PC-3 (cell line): ENCODE measurements at regions not wholly inside any gene's neighbourhood (a gene's known extent, or its start where the extent isn't known, plus 50 kb on each side); places are given as distances from the start of the nearest gene placed in this dataset.

ENCODE experiments used
- ATAC-seq: fragments of 200-7000 bp; cut with Tn5 transposase; 2 replicates; pipeline ENCODE4 v1.9.1; 2020; ENCODE audit warnings: mild to moderate bottlenecking, moderate library complexity
- BruUV-seq: library from RNA; stranded (reverse); fragments of 400-500 nt; replicated peaks from 2 replicates; lab custom pipeline; 2021; lab: Mats Ljungman, UMichigan
- CTCF ChIA-PET: fragments of 300-600 bp; sonication (Branson Sonifier 250); formaldehyde crosslinking; loops from one replicate; lab custom pipeline; 2022; ENCODE audit warnings: antibody characterized with exemption; lab: Charles Lee
- POLR2A ChIA-PET: fragments of 300-600 bp; sonication (Branson Sonifier 250); formaldehyde crosslinking; loops from one replicate; lab custom pipeline; 2022; ENCODE audit warnings: antibody characterized with exemption; ENCODE audit not compliant: unreplicated experiment; lab: Charles Lee
- DNase-seq: peaks from one replicate; pipeline ENCODE4 v3.0.0-alpha.2; 2015
- H2AFZ ChIP-seq: fragments of 300-600 bp; sonication (generic); 2 replicates; pipeline ENCODE4 v1.6.0; 2016; ENCODE audit warnings: antibody characterized with exemption, low read length
- H3F3A ChIP-seq: fragments of 300-600 bp; sonication (generic); one replicate; pipeline ENCODE4 v1.6.0; 2017; ENCODE audit warnings: antibody characterized with exemption, low read length, control low read depth, mild to moderate bottlenecking; ENCODE audit not compliant: unreplicated experiment
- H3K27ac ChIP-seq: fragments of 300-600 bp; sonication (generic); 2 replicates; pipeline ENCODE4 v1.5.1; 2016; ENCODE audit warnings: mild to moderate bottlenecking, low read length
- H3K27me3 ChIP-seq: fragments of 300-600 bp; sonication (generic); 2 replicates; pipeline ENCODE4 v1.6.1; 2016; ENCODE audit warnings: low read length, mixed read lengths
- H3K36me3 ChIP-seq: fragments of 300-600 bp; sonication (generic); 2 replicates; pipeline ENCODE4 v1.6.1; 2016; ENCODE audit warnings: low read depth, mixed run types, low read length, mixed read lengths
- H3K4me1 ChIP-seq: fragments of 300-600 bp; sonication (generic); 2 replicates; pipeline ENCODE4 v1.5.1; 2016; ENCODE audit warnings: low read length; ENCODE audit not compliant: insufficient read depth
- H3K4me2 ChIP-seq: fragments of 300-600 bp; sonication (generic); 2 replicates; pipeline ENCODE4 v1.6.0; 2016; ENCODE audit warnings: low read length
- H3K4me3 ChIP-seq: fragments of 300-600 bp; sonication (generic); 2 replicates; pipeline ENCODE4 v1.5.1; 2016; ENCODE audit warnings: mild to moderate bottlenecking, low read length, mixed read lengths
- H3K79me2 ChIP-seq: fragments of 300-600 bp; sonication (generic); 2 replicates; pipeline ENCODE4 v1.6.1; 2017; ENCODE audit warnings: low read length, mixed read lengths
- H3K9ac ChIP-seq: fragments of 300-600 bp; sonication (generic); 2 replicates; pipeline ENCODE4 v1.6.0; 2016; ENCODE audit warnings: mild to moderate bottlenecking, low read length
- H3K9me2 ChIP-seq: fragments of 300-600 bp; sonication (generic); replicated peaks from 2 replicates; pipeline ENCODE4 v1.6.1; 2016; ENCODE audit warnings: mixed run types, low read length, mixed read lengths
- H3K9me3 ChIP-seq: fragments of 300-600 bp; sonication (generic); 2 replicates; pipeline ENCODE4 v1.6.1; 2016; ENCODE audit warnings: low read length, mixed read lengths
- H4K20me1 ChIP-seq: fragments of 300-600 bp; sonication (generic); 2 replicates; pipeline ENCODE4 v1.6.1; 2016; ENCODE audit warnings: low read length, mixed read lengths
- CTCF ChIP-seq: fragments of 300-600 bp; sonication (generic); conservative IDR thresholded peaks from 2 replicates; pipeline ENCODE4 v1.5.1; 2017; ENCODE audit warnings: antibody characterized with exemption, low read depth, mild to moderate bottlenecking, low read length
- EZH2 ChIP-seq: fragments of 300-600 bp; sonication (generic); IDR thresholded peaks from one replicate; pipeline ENCODE4 v1.6.1; 2017; ENCODE audit warnings: antibody characterized with exemption, mild to moderate bottlenecking, low read length; ENCODE audit not compliant: unreplicated experiment
- EZH2phosphoT487 ChIP-seq: fragments of 300-600 bp; sonication (generic); IDR thresholded peaks from 2 replicates; pipeline ENCODE4 v1.6.1; 2018; ENCODE audit warnings: mild to moderate bottlenecking, antibody characterized with exemption, low read length, borderline replicate concordance
- intact Hi-C: fragments of 100-400 bp; cut with micrococcal nuclease; formaldehyde crosslinking; loops from 2 replicates; pipeline ENCODE4 v1.9.0; 2023

- no peak overlapping the region for H2AFZ ChIP-seq
- ATAC-seq: no peak
- no peak for DNase-seq
- no peak overlapping the region for H3K27ac ChIP-seq
- no peaks in the 10 kb centered on the region for H3K79me2 ChIP-seq
- H3K9me2 ChIP-seq: no peaks in the 10 kb centered on the region
- no peaks in the 10 kb centered on the region for H4K20me1 ChIP-seq
- no peaks in the 10 kb centered on the region for H3K27me3 ChIP-seq
- TF ChIP-seq EZH2 (no peak), CTCF (no peak), EZH2phosphoT487 (no peak)
- BruUV-seq: no TSS peak
- intact Hi-C loops: no loop called here
- POLR2A ChIA-PET: no interaction called here
- no peaks in the 10 kb centered on the region for H3K36me3 ChIP-seq
- H3K4me3 ChIP-seq: no peak overlapping the region
- no peaks in the 10 kb centered on the region for H3K9me3 ChIP-seq
- no peak overlapping the region for H3K9ac ChIP-seq
- CTCF ChIA-PET: no interaction called here
- no peaks in the 10 kb centered on the region for H3K4me1 ChIP-seq
- no peaks in the 10 kb centered on the region for H3F3A ChIP-seq
- H3K4me2 ChIP-seq: no peak overlapping the region
Observed at GRCh38 chr19:28526038-28526437, 686.9 kb downstream of the UQCRFS1 start.

- CTCF ChIA-PET: no interaction called here
- Histone ChIP-seq H3K9ac (no peak overlapping the region), H3K27me3 (no peaks in the 10 kb centered on the region), H3K9me2 (no peaks in the 10 kb centered on the region), H3K4me3 (no peak overlapping the region), H3K4me1 (no peaks in the 10 kb centered on the region), H3K4me2 (no peak overlapping the region), H4K20me1 (no peaks in the 10 kb centered on the region), H3K79me2 (no peaks in the 10 kb centered on the region), H2AFZ (no peak overlapping the region), H3F3A (no peaks in the 10 kb centered on the region), H3K9me3 (no peaks in the 10 kb centered on the region), H3K36me3 (no peaks in the 10 kb centered on the region), H3K27ac (no peak overlapping the region)
- ATAC-seq (no peak), DNase-seq (no peak)
- BruUV-seq: no TSS peak
- intact Hi-C loops: no loop called here
- POLR2A ChIA-PET: no interaction called here
- TF ChIP-seq EZH2: no peak
- no peak for TF ChIP-seq CTCF
- TF ChIP-seq EZH2phosphoT487: no peak
Observed at GRCh38 chr19:28523619-28524018, 689.3 kb downstream of the UQCRFS1 start.

- DNase-seq (no peak), ATAC-seq (no peak)
- H3K27ac ChIP-seq: no peak overlapping the region
- no peaks in the 10 kb centered on the region for H3K4me1 ChIP-seq
- H3F3A ChIP-seq: no peaks in the 10 kb centered on the region
- intact Hi-C loops: no loop called here
- BruUV-seq: no TSS peak
- H2AFZ ChIP-seq: no peak overlapping the region
- H3K36me3 ChIP-seq: no peaks in the 10 kb centered on the region
- no peaks in the 10 kb centered on the region for H4K20me1 ChIP-seq
- H3K4me2 ChIP-seq: no peak overlapping the region
- no peak for TF ChIP-seq EZH2
- no peak for TF ChIP-seq EZH2phosphoT487
- TF ChIP-seq CTCF: no peak
- no peak overlapping the region for H3K4me3 ChIP-seq
- H3K27me3 ChIP-seq: no peaks in the 10 kb centered on the region
- POLR2A ChIA-PET: no interaction called here
- H3K9me2 ChIP-seq: no peaks in the 10 kb centered on the region
- H3K9ac ChIP-seq: no peak overlapping the region
- no peaks in the 10 kb centered on the region for H3K79me2 ChIP-seq
- CTCF ChIA-PET: no interaction called here
- no peaks in the 10 kb centered on the region for H3K9me3 ChIP-seq
Observed at GRCh38 chr19:28522545-28522922, 690.4 kb downstream of the UQCRFS1 start.
